Caco-2 (cell line): ENCODE measurements at regions not wholly inside any gene's neighbourhood (a gene's known extent, or its start where the extent isn't known, plus 50 kb on each side); places are given as distances from the start of the nearest gene placed in this dataset.

Experiments
- BruUV-seq: library from RNA; stranded (reverse); fragments of 400-500 nt; replicated peaks from 2 replicates; lab custom pipeline; 2021; lab: Mats Ljungman, UMichigan
- CTCF ChIA-PET: fragments of 300-600 bp; sonication (Branson Sonifier 250); formaldehyde crosslinking; loops from one replicate; lab custom pipeline; 2022; ENCODE audit warnings: antibody characterized with exemption; lab: Charles Lee
- POLR2A ChIA-PET: fragments of 300-600 bp; sonication (Branson Sonifier 250); formaldehyde crosslinking; loops from one replicate; lab custom pipeline; 2022; ENCODE audit warnings: antibody characterized with exemption; lab: Charles Lee
- DNase-seq, 2 experiments: peaks; one replicate each; pipeline versions ENCODE4 v3.0.0 to v3.0.0-alpha.2; 2020 to 2022
- H3K27me3 ChIP-seq: replicated peaks from 2 replicates; pipeline ENCODE4 v1.6.0; 2011; ENCODE audit warnings: low read length; ENCODE audit not compliant: control insufficient read depth, insufficient read depth
- H3K36me3 ChIP-seq: 2 replicates; pipeline ENCODE4 v1.5.1; 2011; ENCODE audit warnings: low read length; ENCODE audit not compliant: control insufficient read depth, insufficient read depth
- H3K4me1 ChIP-seq: fragments of 250-450 bp; sonication (Bioruptor Pico); 2 replicates; pipeline ENCODE4 v1.5.1; 2020; ENCODE audit warnings: mild to moderate bottlenecking
- H3K4me3 ChIP-seq: 2 replicates; pipeline ENCODE4 v1.5.1; 2011; ENCODE audit warnings: low read depth, mild to moderate bottlenecking, control low read depth, low read length
- H3K9me3 ChIP-seq: fragments of 250-450 bp; sonication (Bioruptor Pico); 2 replicates; pipeline ENCODE4 v1.5.1; 2020; ENCODE audit warnings: mild to moderate bottlenecking, moderate library complexity
- H3K27ac Mint-ChIP-seq: one replicate; pipeline ENCODE4 v1.8.0; 2022; ENCODE audit warnings: mixed read lengths; ENCODE audit not compliant: unreplicated experiment
- H3K27me3 Mint-ChIP-seq: one replicate; pipeline ENCODE4 v1.8.0; 2022; ENCODE audit warnings: mixed read lengths; ENCODE audit not compliant: insufficient read depth, unreplicated experiment
- H3K36me3 Mint-ChIP-seq: one replicate; pipeline ENCODE4 v1.8.0; 2022; ENCODE audit warnings: mild to moderate bottlenecking, mixed read lengths; ENCODE audit not compliant: insufficient read depth, unreplicated experiment
- H3K4me1 Mint-ChIP-seq: one replicate; pipeline ENCODE4 v1.8.0; 2022; ENCODE audit warnings: low read depth, mixed read lengths; ENCODE audit not compliant: unreplicated experiment
- H3K4me3 Mint-ChIP-seq: one replicate; pipeline ENCODE4 v1.8.0; 2022; ENCODE audit warnings: mild to moderate bottlenecking, moderate library complexity, mixed read lengths; ENCODE audit not compliant: unreplicated experiment
- H3K9me3 Mint-ChIP-seq: one replicate; pipeline ENCODE4 v1.8.0; 2022; ENCODE audit warnings: mixed read lengths; ENCODE audit not compliant: unreplicated experiment
- CTCF ChIP-seq, 2 experiments: fragments of 200-600 bp in 1 of 2; IDR thresholded peaks; 1 replicate in 1 of 2; 2 replicates in 1 of 2; pipeline versions ENCODE4 v1.5.1 to v1.8.0; 2011 to 2022; ENCODE audit warnings: antibody characterized with exemption in 1 of 2, control low read depth in 1 of 2, inconsistent platforms in 1 of 2, low read depth in 1 of 2, low read length in 1 of 2, mild to moderate bottlenecking in 1 of 2, moderate library complexity in 1 of 2; ENCODE audit not compliant: insufficient read depth in 1 of 2, severe bottlenecking in 1 of 2, unreplicated experiment in 1 of 2
- intact Hi-C: fragments of 100-400 bp; cut with micrococcal nuclease; formaldehyde crosslinking; loops from one replicate; pipeline ENCODE4 v1.10.0; 2022; ENCODE audit not compliant: unreplicated experiment

- Histone ChIP-seq H3K9me3 (no peaks in the 10 kb centered on the region), H3K36me3 (no peaks in the 10 kb centered on the region), H3K4me3 (no peak overlapping the region), H3K4me1 (peaks cover 11% of the 10 kb centered on the region; the same call in 1 of the 2 replicates), H3K27me3 (no peaks in the 10 kb centered on the region)
- Mint-ChIP-seq H3K27me3 (no peaks in the 10 kb centered on the region), H3K36me3 (peaks cover 10% of the 10 kb centered on the region), H3K9me3 (peaks cover 10% of the 10 kb centered on the region), H3K4me1 (peaks cover 19% of the 10 kb centered on the region), H3K27ac (no peak overlapping the region), H3K4me3 (no peak overlapping the region)
- CTCF ChIA-PET, result interaction anchor here (0.5 kb wide), 1 partner anchor 430 kb away, joined by 3 read pairs; no protein-coding TSS in a partner anchor
- DNase-seq, result no peak
- no TSS peak for BruUV-seq
- TF ChIP-seq CTCF (IDR thresholded peaks at IDR 0.05; ENCODE audit: insufficient read depth in 1 of 2, low read depth in 1 of 2, low read length in 1 of 2, severe bottlenecking in 1 of 2, unreplicated experiment in 1 of 2), result no peak
- intact Hi-C loops, result no loop called here
- POLR2A ChIA-PET, result no interaction called here
Observed at GRCh38 chr2:43102366-43103092, 123.9 kb downstream of the ZFP36L2 start.

- CTCF ChIA-PET, result no interaction called here
- no peak for TF ChIP-seq CTCF (IDR thresholded peaks at IDR 0.05; ENCODE audit: insufficient read depth in 1 of 2, low read depth in 1 of 2, low read length in 1 of 2, severe bottlenecking in 1 of 2, unreplicated experiment in 1 of 2)
- Histone ChIP-seq H3K4me3 (no peak overlapping the region), H3K9me3 (no peaks in the 10 kb centered on the region), H3K27me3 (no peaks in the 10 kb centered on the region), H3K4me1 (peaks cover 7% of the 10 kb centered on the region; the same call in 1 of the 2 replicates), H3K36me3 (no peaks in the 10 kb centered on the region)
- Mint-ChIP-seq H3K4me1 (peaks cover 12% of the 10 kb centered on the region), H3K9me3 (peaks cover 17% of the 10 kb centered on the region), H3K27me3 (no peaks in the 10 kb centered on the region), H3K36me3 (peaks cover 10% of the 10 kb centered on the region), H3K27ac (no peak overlapping the region), H3K4me3 (no peak overlapping the region)
- intact Hi-C loops, result no loop called here
- BruUV-seq, result no TSS peak
- POLR2A ChIA-PET, result no interaction called here
- DNase-seq, result no peak
Observed at GRCh38 chr2:43101751-43102150, 124.7 kb downstream of the ZFP36L2 start.

- Mint-ChIP-seq H3K27me3 (no peaks in the 10 kb centered on the region), H3K27ac (no peak overlapping the region), H3K9me3 (peaks cover 24% of the 10 kb centered on the region), H3K4me3 (no peak overlapping the region), H3K4me1 (peaks cover 6% of the 10 kb centered on the region), H3K36me3 (peaks cover 10% of the 10 kb centered on the region)
- TF ChIP-seq CTCF (IDR thresholded peaks at IDR 0.05; ENCODE audit: insufficient read depth in 1 of 2, low read depth in 1 of 2, low read length in 1 of 2, severe bottlenecking in 1 of 2, unreplicated experiment in 1 of 2), result no peak
- intact Hi-C loops, result no loop called here
- H3K36me3 ChIP-seq, result no peaks in the 10 kb centered on the region
- H3K4me3 ChIP-seq, result no peak overlapping the region
- H3K9me3 ChIP-seq, result peaks cover 3% of the 10 kb centered on the region
- POLR2A ChIA-PET, result no interaction called here
- no peaks in the 10 kb centered on the region for H3K27me3 ChIP-seq
- H3K4me1 ChIP-seq, result peaks cover under 1% of the 10 kb centered on the region; the same call in 1 of the 2 replicates
- BruUV-seq, result no TSS peak
- DNase-seq, result no peak
- CTCF ChIA-PET, result no interaction called here
Observed at GRCh38 chr2:43100883-43101662, 125.3 kb downstream of the ZFP36L2 start.
